Nephron progenitor cell (in vitro differentiated cells): ENCODE measurements at regions not wholly inside any gene's neighbourhood (a gene's known extent, or its start where the extent isn't known, plus 50 kb on each side); places are given as distances from the start of the nearest gene placed in this dataset.

Experiments used
- DNase-seq: peaks from one replicate; pipeline ENCODE4 v3.0.0; 2021
- H3K27ac Mint-ChIP-seq: 2 replicates; pipeline ENCODE4 v1.8.0; 2021; ENCODE audit warnings: mild to moderate bottlenecking, moderate library complexity, mixed read lengths
- H3K27me3 Mint-ChIP-seq: 2 replicates; pipeline ENCODE4 v1.8.0; 2021; ENCODE audit warnings: mild to moderate bottlenecking, low read depth, mixed read lengths; ENCODE audit not compliant: poor library complexity
- H3K36me3 Mint-ChIP-seq: 2 replicates; pipeline ENCODE4 v1.8.0; 2021; ENCODE audit warnings: low read depth, mixed read lengths
- H3K4me1 Mint-ChIP-seq: 2 replicates; pipeline ENCODE4 v1.8.0; 2021; ENCODE audit warnings: mixed read lengths
- H3K4me3 Mint-ChIP-seq: 2 replicates; pipeline ENCODE4 v1.8.0; 2021; ENCODE audit warnings: mild to moderate bottlenecking, moderate library complexity, mixed read lengths
- H3K9me3 Mint-ChIP-seq: 2 replicates; pipeline ENCODE4 v1.8.0; 2021; ENCODE audit warnings: mild to moderate bottlenecking, moderate library complexity, mixed read lengths
- CTCF ChIP-seq: fragments of 200-600 bp; sonication (generic); IDR thresholded peaks from 2 replicates; pipeline ENCODE4 v1.5.0; 2021; ENCODE audit warnings: antibody characterized with exemption

GRCh38 chr16:17901309-17901708, 430.5 kb upstream of the XYLT1 start:
- no peak for DNase-seq
- H3K27me3 Mint-ChIP-seq = peaks cover 5% of the 10 kb centered on the region
- H3K36me3 Mint-ChIP-seq = peaks cover 5% of the 10 kb centered on the region
- no peak overlapping the region for H3K4me3 Mint-ChIP-seq
- no peak overlapping the region for H3K27ac Mint-ChIP-seq
- TF ChIP-seq CTCF = no peak
- no peaks in the 10 kb centered on the region for H3K4me1 Mint-ChIP-seq
- H3K9me3 Mint-ChIP-seq = peaks cover 25% of the 10 kb centered on the region

GRCh38 chr16:17899141-17899540, 428.4 kb upstream of the XYLT1 start:
- H3K27ac Mint-ChIP-seq = no peak overlapping the region
- H3K4me1 Mint-ChIP-seq = peaks cover 3% of the 10 kb centered on the region
- DNase-seq = no peak
- no peak overlapping the region for H3K4me3 Mint-ChIP-seq
- TF ChIP-seq CTCF = no peak
- H3K36me3 Mint-ChIP-seq = no peaks in the 10 kb centered on the region
- peaks cover 4% of the 10 kb centered on the region for H3K9me3 Mint-ChIP-seq
- H3K27me3 Mint-ChIP-seq = peaks cover 3% of the 10 kb centered on the region

- H3K27ac Mint-ChIP-seq = peak overlapping the region; percentile 80
- H3K4me3 Mint-ChIP-seq = no peak overlapping the region
- peaks cover 12% of the 10 kb centered on the region for H3K9me3 Mint-ChIP-seq
- H3K4me1 Mint-ChIP-seq = peaks cover 3% of the 10 kb centered on the region
- H3K27me3 Mint-ChIP-seq = no peaks in the 10 kb centered on the region
- no peaks in the 10 kb centered on the region for H3K36me3 Mint-ChIP-seq
- DNase-seq = no peak
- TF ChIP-seq CTCF = no peak
Measured at GRCh38 chr16:17887963-17888362, 417.2 kb upstream of the XYLT1 start.

GRCh38 chr16:17885659-17886207, 415.0 kb upstream of the XYLT1 start:
- Mint-ChIP-seq H3K36me3 (no peaks in the 10 kb centered on the region), H3K9me3 (no peaks in the 10 kb centered on the region), H3K27me3 (no peaks in the 10 kb centered on the region), H3K4me1 (no peaks in the 10 kb centered on the region), H3K27ac (no peak overlapping the region), H3K4me3 (no peak overlapping the region)
- no peak for DNase-seq
- no peak for TF ChIP-seq CTCF

GRCh38 chr16:17877821-17878360, 407.1 kb upstream of the XYLT1 start:
- Mint-ChIP-seq H3K9me3 (peaks cover 9% of the 10 kb centered on the region), H3K27ac (no peak overlapping the region), H3K27me3 (peaks cover 12% of the 10 kb centered on the region), H3K4me1 (no peaks in the 10 kb centered on the region), H3K4me3 (no peak overlapping the region), H3K36me3 (no peaks in the 10 kb centered on the region)
- DNase-seq = no peak
- no peak for TF ChIP-seq CTCF

GRCh38 chr16:17866996-17867395, 396.2 kb upstream of the XYLT1 start:
- Mint-ChIP-seq H3K36me3 (no peaks in the 10 kb centered on the region), H3K9me3 (peaks cover 4% of the 10 kb centered on the region), H3K4me3 (no peak overlapping the region), H3K27me3 (no peaks in the 10 kb centered on the region), H3K4me1 (peaks cover 16% of the 10 kb centered on the region), H3K27ac (no peak overlapping the region)
- no peak for DNase-seq
- TF ChIP-seq CTCF = no peak
